Transverse colon (tissue), 4 donors: ENCODE measurements at regions not wholly inside any gene's neighbourhood (a gene's known extent, or its start where the extent isn't known, plus 50 kb on each side); places are given as distances from the start of the nearest gene placed in this dataset.

Experiments
- DNase-seq: peaks from one replicate; pipeline ENCODE4 v3.0.0-alpha.2; 2019
- H3K27ac ChIP-seq, 4 donors: fragments of 200-600 bp; sonication (generic); 2 replicates each; pipeline ENCODE4 v1.5.1; 2016 to 2018; ENCODE audit warnings: inconsistent platforms in 4 of 4
- H3K27me3 ChIP-seq: fragments of 200-600 bp; sonication (generic); 2 replicates; pipeline ENCODE4 v1.5.1; 2017; ENCODE audit warnings: inconsistent platforms
- H3K36me3 ChIP-seq, 4 donors: fragments of 200-600 bp; sonication (generic); 2 replicates each; pipeline ENCODE4 v1.5.1; 2017 to 2019; ENCODE audit warnings: inconsistent platforms in 4 of 4
- H3K4me1 ChIP-seq, 4 donors: fragments of 200-600 bp; sonication (generic); 2 replicates each; pipeline ENCODE4 v1.5.1; 2017 to 2020; ENCODE audit warnings: inconsistent platforms in 4 of 4
- H3K4me3 ChIP-seq, 4 donors: fragments of 200-600 bp; sonication (generic); 1 replicate in 1 of 4; 2 replicates in 3 of 4; pipeline versions ENCODE4 v1.5.1 to v1.6.1; 2017 to 2019; ENCODE audit warnings: inconsistent platforms in 4 of 4
- H3K9me3 ChIP-seq, 2 donors: fragments of 200-600 bp; sonication (generic); 2 replicates each; pipeline ENCODE4 v1.5.1; 2017 to 2019; ENCODE audit warnings: inconsistent platforms in 2 of 2
- EP300 ChIP-seq: sonication (generic); formaldehyde crosslinking; IDR thresholded peaks from one replicate; pipeline ENCODE4 v1.6.1; 2017; ENCODE audit warnings: antibody characterized with exemption, low read depth
- POLR2A ChIP-seq: fragments of 450-650 bp; IDR thresholded peaks from one replicate; pipeline ENCODE4 v1.6.1; 2016; ENCODE audit warnings: antibody characterized with exemption, mild to moderate bottlenecking, moderate library complexity
- POLR2AphosphoS5 ChIP-seq, 3 donors: sonication (generic); formaldehyde crosslinking; IDR thresholded peaks; one replicate each; pipeline ENCODE4 v1.6.1; 2016; ENCODE audit warnings: antibody characterized with exemption in 3 of 3
- WGBS, 2 donors: methylation state at CpG; one replicate each; pipeline ENCODE4 v1.1.5; 2018; ENCODE audit warnings: low coverage in 1 of 2; 5-methylcytosine and 5-hydroxymethylcytosine counted together
- in situ Hi-C, 4 donors: fragments of 200-750 bp; cut with MboI; loops; one replicate each; pipeline versions ENCODE4 v1.15.0 to v1.15.1; 2017; ENCODE audit warnings: low sequenced_read_pairs in 3 of 4, low pct_ligation_motif_present in 1 of 4, low pct_unique_long_range_greater_than_20kb in 1 of 4
- intact Hi-C: fragments of 100-400 bp; cut with DNase I; formaldehyde crosslinking; loops from one replicate; pipeline ENCODE4 v1.15.1; 2023; ENCODE audit warnings: low total_unique reads
- TF ChIP-seq, protein P1 (sequence below), 5 experiments: fragments of 200-600 bp in 3 of 5; fragments of 450-650 bp in 2 of 5; sonication (generic) in 3 of 5; IDR thresholded peaks; 1 replicate in 2 of 5; 2 replicates in 3 of 5; pipeline ENCODE4 v1.5.1; 2016 to 2017; ENCODE audit warnings: antibody characterized with exemption in 5 of 5, inconsistent platforms in 3 of 5, mild to moderate bottlenecking in 2 of 5, moderate library complexity in 1 of 5

DNA sequence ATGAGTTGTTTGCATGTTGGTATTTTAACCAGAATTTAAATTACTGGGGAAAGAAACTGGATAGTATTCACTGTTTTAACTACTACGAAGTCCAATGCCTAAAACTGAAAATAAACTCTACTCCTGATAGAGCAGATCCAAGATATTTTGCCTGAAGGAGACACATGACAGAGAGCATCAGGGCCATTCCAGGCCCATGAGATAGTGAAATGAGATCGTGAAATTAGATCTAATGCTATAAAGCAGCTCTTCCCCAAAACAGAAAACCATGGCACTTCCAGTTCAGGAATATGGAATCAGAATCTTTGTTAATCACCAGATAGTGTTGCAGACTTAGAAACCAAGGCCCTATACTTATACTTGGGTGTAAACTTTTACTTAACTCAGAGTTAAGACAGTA, 124.3 kb upstream of the CACNA2D1 start:
- intact Hi-C loops (no loop called here), in situ Hi-C loops (loop anchor here in 1 of 4 donors (25.0 kb wide), 3 partner anchors 331 to 1081 kb away; no protein-coding TSS in a partner anchor)
- H3K4me1 ChIP-seq, result no peaks in the 10 kb centered on the region

DNA sequence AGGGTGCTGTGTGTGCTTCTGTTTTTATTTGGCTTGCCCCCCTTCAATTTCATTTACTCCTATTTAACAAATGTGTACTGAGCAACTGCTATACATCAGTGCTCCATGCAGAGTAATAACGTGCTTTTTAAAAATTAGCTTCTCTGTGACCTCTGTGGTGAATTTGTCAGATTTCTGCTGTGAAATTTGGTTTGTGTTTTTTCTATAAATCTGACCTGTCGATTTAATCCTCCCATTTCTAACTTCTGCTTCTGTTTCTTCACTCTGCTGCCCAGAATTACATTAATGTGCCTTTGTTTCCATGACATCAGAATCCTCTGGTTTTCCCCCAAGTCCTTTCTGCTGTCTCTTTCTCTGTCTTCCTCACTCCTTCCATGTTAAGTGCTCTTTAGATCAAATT, 123.8 kb upstream of the CACNA2D1 start:
- 56 to 67% methylated on average over 2 of the region's 2 CpGs for WGBS, 2 donors
- H3K27me3 ChIP-seq, result no peaks in the 10 kb centered on the region
- H3K4me1 ChIP-seq, result no peaks in the 10 kb centered on the region
- in situ Hi-C loops (loop anchor here in 1 of 4 donors (25.0 kb wide), 3 partner anchors 330 to 1080 kb away; no protein-coding TSS in a partner anchor), intact Hi-C loops (no loop called here)
- H3K9me3 ChIP-seq, result no peaks in the 10 kb centered on the region
- DNase-seq, result no peak
- H3K27ac ChIP-seq, result no peak overlapping the region
- TF ChIP-seq POLR2AphosphoS5 (IDR thresholded peaks at IDR 0.05), result no peak
- TF ChIP-seq, protein P1, sequence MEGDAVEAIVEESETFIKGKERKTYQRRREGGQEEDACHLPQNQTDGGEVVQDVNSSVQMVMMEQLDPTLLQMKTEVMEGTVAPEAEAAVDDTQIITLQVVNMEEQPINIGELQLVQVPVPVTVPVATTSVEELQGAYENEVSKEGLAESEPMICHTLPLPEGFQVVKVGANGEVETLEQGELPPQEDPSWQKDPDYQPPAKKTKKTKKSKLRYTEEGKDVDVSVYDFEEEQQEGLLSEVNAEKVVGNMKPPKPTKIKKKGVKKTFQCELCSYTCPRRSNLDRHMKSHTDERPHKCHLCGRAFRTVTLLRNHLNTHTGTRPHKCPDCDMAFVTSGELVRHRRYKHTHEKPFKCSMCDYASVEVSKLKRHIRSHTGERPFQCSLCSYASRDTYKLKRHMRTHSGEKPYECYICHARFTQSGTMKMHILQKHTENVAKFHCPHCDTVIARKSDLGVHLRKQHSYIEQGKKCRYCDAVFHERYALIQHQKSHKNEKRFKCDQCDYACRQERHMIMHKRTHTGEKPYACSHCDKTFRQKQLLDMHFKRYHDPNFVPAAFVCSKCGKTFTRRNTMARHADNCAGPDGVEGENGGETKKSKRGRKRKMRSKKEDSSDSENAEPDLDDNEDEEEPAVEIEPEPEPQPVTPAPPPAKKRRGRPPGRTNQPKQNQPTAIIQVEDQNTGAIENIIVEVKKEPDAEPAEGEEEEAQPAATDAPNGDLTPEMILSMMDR (IDR thresholded peaks at IDR 0.05), result no peak
- TF ChIP-seq POLR2A, result no peak
- TF ChIP-seq EP300, result no peak
- no peaks in the 10 kb centered on the region for H3K36me3 ChIP-seq
- no peak overlapping the region for H3K4me3 ChIP-seq

More for the DNA sequence above, 124.3 kb upstream of the CACNA2D1 start:
- DNase-seq, result no peak
- Histone ChIP-seq H3K36me3 (no peaks in the 10 kb centered on the region), H3K27me3 (no peaks in the 10 kb centered on the region), H3K4me3 (no peak overlapping the region), H3K9me3 (no peaks in the 10 kb centered on the region), H3K27ac (no peak overlapping the region)
- 69 to 86% methylated on average over 2 of the region's 2 CpGs for WGBS, 2 donors
- TF ChIP-seq EP300, result no peak
- TF ChIP-seq POLR2AphosphoS5 (IDR thresholded peaks at IDR 0.05), result no peak
- TF ChIP-seq, protein P1 (IDR thresholded peaks at IDR 0.05), result no peak
- TF ChIP-seq POLR2A, result no peak

DNA sequence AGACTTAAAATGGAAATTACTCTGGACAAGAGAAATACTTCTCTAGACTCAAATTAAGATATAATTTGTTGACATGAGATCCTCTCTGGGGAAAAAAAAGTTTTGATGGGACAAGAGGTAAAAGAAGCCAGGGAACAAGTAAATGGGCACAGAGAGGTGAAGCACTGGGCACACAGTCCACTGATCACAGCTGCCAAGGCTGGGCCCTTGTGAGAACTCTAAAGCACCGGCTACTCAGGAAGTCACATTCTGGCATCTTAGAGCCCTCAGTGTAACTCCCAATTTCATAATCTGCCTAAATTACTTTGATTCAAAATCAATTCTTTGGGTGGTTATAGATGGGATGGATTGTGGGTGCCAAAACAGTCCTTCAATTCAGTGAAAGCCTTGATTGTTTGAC, 123.2 kb upstream of the CACNA2D1 start:
- Histone ChIP-seq H3K4me1 (no peaks in the 10 kb centered on the region), H3K27me3 (no peaks in the 10 kb centered on the region), H3K27ac (no peak overlapping the region), H3K4me3 (no peak overlapping the region), H3K9me3 (no peaks in the 10 kb centered on the region), H3K36me3 (no peaks in the 10 kb centered on the region)
- in situ Hi-C loops, result loop anchor here in 1 of 4 donors (25.0 kb wide), 3 partner anchors 329 to 1079 kb away; no protein-coding TSS in a partner anchor
- intact Hi-C loops, result no loop called here
- no peak for DNase-seq
- TF ChIP-seq POLR2A (no peak), POLR2AphosphoS5 (IDR thresholded peaks at IDR 0.05) (no peak), EP300 (no peak)
- TF ChIP-seq, protein P1 (IDR thresholded peaks at IDR 0.05), result no peak
- 13 to 50% methylated on average over 1 of the region's 1 CpG for WGBS, 2 donors

DNA sequence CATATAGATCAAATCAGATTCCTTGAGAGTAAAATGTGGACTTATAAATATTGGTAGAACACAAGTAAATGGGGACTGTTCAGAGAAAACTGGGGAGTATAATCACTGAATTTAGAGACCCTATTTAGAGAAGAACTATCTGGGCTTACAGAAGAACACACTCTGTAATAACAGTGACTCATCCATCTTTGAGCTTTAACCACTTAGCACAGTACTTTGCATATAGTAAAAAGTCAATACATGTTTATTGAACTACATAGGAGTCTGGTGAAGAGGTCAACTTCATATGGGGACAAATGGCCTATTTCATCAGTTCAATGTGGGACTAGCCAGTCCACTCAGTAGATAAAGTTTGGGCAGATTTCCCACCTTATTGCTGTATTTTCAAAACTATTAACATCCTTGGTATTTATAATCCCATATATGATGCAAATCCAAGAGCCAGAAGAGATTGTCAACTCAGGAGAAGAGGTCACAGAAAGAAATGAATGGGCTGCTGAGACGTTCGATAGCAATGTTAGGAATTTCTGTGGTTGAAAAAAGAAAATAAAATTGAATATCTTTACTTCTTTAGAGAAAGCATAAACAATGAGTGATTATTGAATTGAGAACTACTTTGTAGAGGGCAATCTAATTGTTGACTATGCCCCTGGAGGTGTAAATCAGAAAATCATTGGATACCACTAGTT, 119.3 kb upstream of the CACNA2D1 start:
- no peaks in the 10 kb centered on the region for H3K9me3 ChIP-seq
- TF ChIP-seq EP300 (no peak), POLR2A (no peak), POLR2AphosphoS5 (IDR thresholded peaks at IDR 0.05) (no peak)
- TF ChIP-seq, protein P1 (IDR thresholded peaks at IDR 0.05), result no peak
- H3K27me3 ChIP-seq, result no peaks in the 10 kb centered on the region
- intact Hi-C loops, result loop anchor here (1.0 kb wide), 1 partner anchor 9 kb away; no protein-coding TSS in a partner anchor
- in situ Hi-C loops, result loop anchor here in 1 of 4 donors (25.0 kb wide), 3 partner anchors 326 to 1076 kb away; no protein-coding TSS in a partner anchor
- H3K36me3 ChIP-seq, result no peaks in the 10 kb centered on the region
- DNase-seq, result no peak
- no peaks in the 10 kb centered on the region for H3K4me1 ChIP-seq
- H3K27ac ChIP-seq, result no peak overlapping the region
- 75 to 80% methylated on average over 2 of the region's 2 CpGs for WGBS, 2 donors
- H3K4me3 ChIP-seq, result no peak overlapping the region
